ENCODE measurements at regions not wholly inside any gene's neighbourhood (a gene's known extent, or its start where the extent isn't known, plus 50 kb on each side); places are given as distances from the start of the nearest gene placed in this dataset.

- TF ChIP-seq POLR2A (IDR thresholded peaks at IDR 0.05), result no peak
- TF ChIP-seq CTCF (IDR thresholded peaks at IDR 0.05), result no peak
These were observed 109.1 kb upstream of the BCAT1 start for GRCh38 chr12:25058012-25058411.
